Hepatocyte (in vitro differentiated cells): ENCODE measurements at regions not wholly inside any gene's neighbourhood (a gene's known extent, or its start where the extent isn't known, plus 50 kb on each side); places are given as distances from the start of the nearest gene placed in this dataset.

Source experiments
- DNase-seq: peaks from one replicate; pipeline ENCODE4 v3.0.0-alpha.2; 2016; ENCODE audit warnings: low spot score
- H2AFZ ChIP-seq: fragments of 200-600 bp; sonication (generic); 2 replicates; pipeline ENCODE4 v1.6.0; 2016; ENCODE audit warnings: antibody characterized with exemption, mild to moderate bottlenecking
- H3K27ac ChIP-seq: fragments of 200-600 bp; sonication (generic); 2 replicates; pipeline ENCODE4 v1.5.1; 2016; ENCODE audit warnings: mild to moderate bottlenecking
- H3K27me3 ChIP-seq: fragments of 200-600 bp; sonication (generic); 2 replicates; pipeline ENCODE4 v1.6.1; 2016
- H3K36me3 ChIP-seq: fragments of 200-600 bp; sonication (generic); replicated peaks from 2 replicates; pipeline ENCODE4 v1.5.1; 2016; ENCODE audit warnings: low read depth; ENCODE audit not compliant: insufficient read depth
- H3K4me1 ChIP-seq: fragments of 200-600 bp; sonication (generic); 2 replicates; pipeline ENCODE4 v1.5.1; 2016; ENCODE audit warnings: mild to moderate bottlenecking, moderate library complexity; ENCODE audit not compliant: insufficient read depth
- H3K4me2 ChIP-seq: fragments of 200-600 bp; sonication (generic); 2 replicates; pipeline ENCODE4 v1.6.0; 2016
- H3K4me3 ChIP-seq: fragments of 200-600 bp; sonication (generic); 2 replicates; pipeline ENCODE4 v1.5.1; 2016; ENCODE audit warnings: mild to moderate bottlenecking
- H3K79me2 ChIP-seq: fragments of 200-600 bp; sonication (generic); 2 replicates; pipeline ENCODE4 v1.6.0; 2017; ENCODE audit warnings: mild to moderate bottlenecking
- H3K9me2 ChIP-seq: fragments of 200-600 bp; sonication (generic); replicated peaks from 2 replicates; pipeline ENCODE4 v1.6.0; 2017; ENCODE audit warnings: mild to moderate bottlenecking; ENCODE audit not compliant: insufficient read depth
- H3K9me3 ChIP-seq: fragments of 200-600 bp; sonication (generic); 2 replicates; pipeline ENCODE4 v1.5.1; 2016; ENCODE audit warnings: low read depth, mild to moderate bottlenecking
- H4K20me1 ChIP-seq: fragments of 200-600 bp; sonication (generic); 2 replicates; pipeline ENCODE4 v1.6.0; 2016; ENCODE audit warnings: mild to moderate bottlenecking; ENCODE audit not compliant: insufficient read depth, poor library complexity, severe bottlenecking
- CTCF ChIP-seq: fragments of 200-600 bp; sonication (generic); IDR thresholded peaks from 2 replicates; pipeline ENCODE4 v1.5.1; 2016; ENCODE audit warnings: antibody characterized with exemption, mild to moderate bottlenecking; ENCODE audit not compliant: poor library complexity
- EZH2 ChIP-seq: fragments of 200-600 bp; sonication (generic); IDR thresholded peaks from 2 replicates; pipeline ENCODE4 v1.6.1; 2016; ENCODE audit warnings: antibody characterized with exemption, mild to moderate bottlenecking, borderline replicate concordance
- EZH2phosphoT487 ChIP-seq: fragments of 200-600 bp; sonication (generic); IDR thresholded peaks from one replicate; pipeline ENCODE4 v1.6.1; 2018; ENCODE audit warnings: antibody characterized with exemption, mild to moderate bottlenecking, low read depth, moderate library complexity; ENCODE audit not compliant: unreplicated experiment, severe bottlenecking
- WGBS: methylation state at CpG from one replicate; pipeline ENCODE4 v1.1.6; 2016; ENCODE audit warnings: low lambda C conversion rate; ENCODE audit errors: missing lambda C conversion rate; 5-methylcytosine and 5-hydroxymethylcytosine counted together

- Histone ChIP-seq H3K27ac (peak overlapping the region; percentile 28), H3K9me3 (no peaks in the 10 kb centered on the region), H3K79me2 (no peaks in the 10 kb centered on the region), H2AFZ (no peak overlapping the region), H3K4me3 (no peak overlapping the region), H3K9me2 (no peaks in the 10 kb centered on the region), H3K4me2 (no peak overlapping the region), H4K20me1 (no peaks in the 10 kb centered on the region), H3K36me3 (no peaks in the 10 kb centered on the region), H3K27me3 (no peaks in the 10 kb centered on the region), H3K4me1 (peaks cover 29% of the 10 kb centered on the region)
- WGBS: 79% methylated on average over 3 of the region's 3 CpGs
- TF ChIP-seq EZH2 (no peak), EZH2phosphoT487 (no peak), CTCF (no peak)
- DNase-seq: no peak
These were observed 58.2 kb downstream of the HSD3B1 start for GRCh38 chr1:119565131-119565772.

- H3K27ac ChIP-seq: no peak overlapping the region
- H3K4me3 ChIP-seq: no peak overlapping the region
- H2AFZ ChIP-seq: no peak overlapping the region
- H3K4me1 ChIP-seq: peaks cover 11% of the 10 kb centered on the region
- H3K27me3 ChIP-seq: no peaks in the 10 kb centered on the region
- TF ChIP-seq EZH2phosphoT487 (no peak), EZH2 (no peak)
- no peak overlapping the region for H3K4me2 ChIP-seq
- no peaks in the 10 kb centered on the region for H3K9me2 ChIP-seq
- DNase-seq: no peak
- no peaks in the 10 kb centered on the region for H3K79me2 ChIP-seq
- WGBS: 100% methylated on average over 1 of the region's 1 CpG
- H3K36me3 ChIP-seq: no peaks in the 10 kb centered on the region
- H3K9me3 ChIP-seq: no peaks in the 10 kb centered on the region
- no peaks in the 10 kb centered on the region for H4K20me1 ChIP-seq
These were observed 62.1 kb downstream of the HSD3B1 start for GRCh38 chr1:119569095-119569494.
